HG03039 (cell line): ENCODE measurements at regions not wholly inside any gene's neighbourhood (a gene's known extent, or its start where the extent isn't known, plus 50 kb on each side); places are given as distances from the start of the nearest gene placed in this dataset.

ENCODE experiments used
- ATAC-seq: cut with Tn5 transposase; IDR thresholded peaks from one replicate; pipeline ENCODE4 v1.9.1; 2021; ENCODE audit warnings: mild to moderate bottlenecking, moderate library complexity; ENCODE audit not compliant: unreplicated experiment

GRCh38 chr22:47808236-47808635, 1045.8 kb downstream of the TBC1D22A start:
- ATAC-seq: no peak

- ATAC-seq: no peak
Observed at GRCh38 chr22:47807506-47807905, 1045.1 kb downstream of the TBC1D22A start.

- no peak for ATAC-seq
Observed at GRCh38 chr22:47806894-47807293, 1044.4 kb downstream of the TBC1D22A start.

GRCh38 chr22:47805394-47805935, 1043.0 kb downstream of the TBC1D22A start:
- no peak for ATAC-seq

GRCh38 chr22:47804281-47804680, 1041.8 kb downstream of the TBC1D22A start:
- ATAC-seq: no peak

GRCh38 chr22:47802421-47802820, 1040.0 kb downstream of the TBC1D22A start:
- ATAC-seq: no peak

- ATAC-seq: no peak
Observed at GRCh38 chr22:47801541-47802245, 1039.2 kb downstream of the TBC1D22A start.

GRCh38 chr22:47798229-47798628, 1035.8 kb downstream of the TBC1D22A start:
- ATAC-seq: no peak

GRCh38 chr22:47797342-47797945, 1035.0 kb downstream of the TBC1D22A start:
- ATAC-seq: no peak

GRCh38 chr22:47796128-47796908, 1033.9 kb downstream of the TBC1D22A start:
- ATAC-seq: no peak

- ATAC-seq: no peak
Observed at GRCh38 chr22:47795477-47796127, 1033.2 kb downstream of the TBC1D22A start.

- no peak for ATAC-seq
Observed at GRCh38 chr22:47794851-47795250, 1032.4 kb downstream of the TBC1D22A start.

- no peak for ATAC-seq
Observed at GRCh38 chr22:47793304-47794101, 1031.1 kb downstream of the TBC1D22A start.

GRCh38 chr22:47789171-47789570, 1026.7 kb downstream of the TBC1D22A start:
- ATAC-seq: no peak

GRCh38 chr22:47788461-47788860, 1026.0 kb downstream of the TBC1D22A start:
- no peak for ATAC-seq

GRCh38 chr22:47787501-47788227, 1025.2 kb downstream of the TBC1D22A start:
- no peak for ATAC-seq

GRCh38 chr22:47786650-47787290, 1024.3 kb downstream of the TBC1D22A start:
- ATAC-seq: no peak

- no peak for ATAC-seq
Observed at GRCh38 chr22:47784991-47785390, 1022.5 kb downstream of the TBC1D22A start.

- no peak for ATAC-seq
Observed at GRCh38 chr22:47784367-47784983, 1022.0 kb downstream of the TBC1D22A start.
